Calu3 (cell line): ENCODE measurements at regions not wholly inside any gene's neighbourhood (a gene's known extent, or its start where the extent isn't known, plus 50 kb on each side); places are given as distances from the start of the nearest gene placed in this dataset.
A peak's percentile ranks its signal among the peaks of the same experiment; 100 is the strongest.

Experiments used
- BruUV-seq: library from RNA; stranded (reverse); fragments of 400-500 nt; replicated peaks from 2 replicates; lab custom pipeline; 2021; lab: Mats Ljungman, UMichigan
- CTCF ChIA-PET: fragments of 300-600 bp; sonication (Branson Sonifier 250); formaldehyde crosslinking; loops from one replicate; lab custom pipeline; 2022; ENCODE audit warnings: antibody characterized with exemption; lab: Charles Lee
- DNase-seq: peaks from one replicate; pipeline ENCODE4 v3.0.0; 2022
- H3K27ac Mint-ChIP-seq: one replicate; pipeline ENCODE4 v1.8.0; 2022; ENCODE audit warnings: mixed read lengths; ENCODE audit not compliant: unreplicated experiment
- H3K27me3 Mint-ChIP-seq: one replicate; pipeline ENCODE4 v1.8.0; 2022; ENCODE audit warnings: mixed read lengths; ENCODE audit not compliant: unreplicated experiment
- H3K36me3 Mint-ChIP-seq: one replicate; pipeline ENCODE4 v1.8.0; 2022; ENCODE audit warnings: mild to moderate bottlenecking, moderate library complexity, mixed read lengths; ENCODE audit not compliant: insufficient read depth, unreplicated experiment
- H3K4me1 Mint-ChIP-seq: one replicate; pipeline ENCODE4 v1.8.0; 2022; ENCODE audit warnings: mild to moderate bottlenecking, low read depth, mixed read lengths; ENCODE audit not compliant: unreplicated experiment
- H3K4me3 Mint-ChIP-seq: one replicate; pipeline ENCODE4 v1.8.0; 2022; ENCODE audit warnings: mild to moderate bottlenecking, low read depth, moderate library complexity, mixed read lengths; ENCODE audit not compliant: unreplicated experiment
- H3K9me3 Mint-ChIP-seq: one replicate; pipeline ENCODE4 v1.8.0; 2022; ENCODE audit warnings: low read depth, mixed read lengths; ENCODE audit not compliant: unreplicated experiment
- intact Hi-C: fragments of 100-400 bp; cut with micrococcal nuclease; formaldehyde crosslinking; loops from one replicate; pipeline ENCODE4 v1.10.0; 2022; ENCODE audit not compliant: unreplicated experiment
- TF ChIP-seq, protein P1 (sequence below): fragments of 200-600 bp; IDR thresholded peaks from one replicate; pipeline ENCODE4 v1.8.0; 2022; ENCODE audit warnings: antibody characterized with exemption; ENCODE audit not compliant: unreplicated experiment

DNA sequence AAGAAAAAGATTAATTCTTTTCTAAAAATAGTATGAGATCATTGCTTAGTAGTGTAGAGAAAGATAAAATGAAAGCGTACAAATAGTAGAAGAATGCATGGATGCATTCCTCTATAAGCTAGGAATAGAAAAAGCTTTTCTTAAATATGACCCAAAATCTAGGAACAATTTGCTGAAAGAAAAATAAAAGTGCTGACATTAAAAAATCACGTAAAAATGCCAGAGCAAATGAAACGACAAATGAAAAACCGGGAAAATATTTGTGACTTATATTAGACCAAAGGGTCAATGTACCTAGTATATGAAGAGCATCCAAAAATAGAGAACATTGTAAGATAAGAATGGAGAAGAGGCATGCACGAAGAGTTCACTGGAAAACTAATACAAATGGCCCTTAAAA, 149.5 kb upstream of the MON1B start:
- Mint-ChIP-seq H3K27ac (no peak overlapping the region), H3K27me3 (no peaks in the 10 kb centered on the region), H3K4me3 (no peak overlapping the region), H3K4me1 (no peaks in the 10 kb centered on the region), H3K36me3 (no peaks in the 10 kb centered on the region), H3K9me3 (no peaks in the 10 kb centered on the region)
- DNase-seq, result no peak
- BruUV-seq, result no TSS peak
- CTCF ChIA-PET, result no interaction called here
- intact Hi-C loops, result loop anchor here (5.0 kb wide), 1 partner anchor 389 kb away; no protein-coding TSS in a partner anchor
- TF ChIP-seq, protein P1, sequence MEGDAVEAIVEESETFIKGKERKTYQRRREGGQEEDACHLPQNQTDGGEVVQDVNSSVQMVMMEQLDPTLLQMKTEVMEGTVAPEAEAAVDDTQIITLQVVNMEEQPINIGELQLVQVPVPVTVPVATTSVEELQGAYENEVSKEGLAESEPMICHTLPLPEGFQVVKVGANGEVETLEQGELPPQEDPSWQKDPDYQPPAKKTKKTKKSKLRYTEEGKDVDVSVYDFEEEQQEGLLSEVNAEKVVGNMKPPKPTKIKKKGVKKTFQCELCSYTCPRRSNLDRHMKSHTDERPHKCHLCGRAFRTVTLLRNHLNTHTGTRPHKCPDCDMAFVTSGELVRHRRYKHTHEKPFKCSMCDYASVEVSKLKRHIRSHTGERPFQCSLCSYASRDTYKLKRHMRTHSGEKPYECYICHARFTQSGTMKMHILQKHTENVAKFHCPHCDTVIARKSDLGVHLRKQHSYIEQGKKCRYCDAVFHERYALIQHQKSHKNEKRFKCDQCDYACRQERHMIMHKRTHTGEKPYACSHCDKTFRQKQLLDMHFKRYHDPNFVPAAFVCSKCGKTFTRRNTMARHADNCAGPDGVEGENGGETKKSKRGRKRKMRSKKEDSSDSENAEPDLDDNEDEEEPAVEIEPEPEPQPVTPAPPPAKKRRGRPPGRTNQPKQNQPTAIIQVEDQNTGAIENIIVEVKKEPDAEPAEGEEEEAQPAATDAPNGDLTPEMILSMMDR, result no peak

GRCh38 chr16:77043076-77043475, 147.9 kb upstream of the MON1B start:
- H3K4me1 Mint-ChIP-seq, result no peaks in the 10 kb centered on the region
- BruUV-seq, result no TSS peak
- CTCF ChIA-PET, result no interaction called here

DNA sequence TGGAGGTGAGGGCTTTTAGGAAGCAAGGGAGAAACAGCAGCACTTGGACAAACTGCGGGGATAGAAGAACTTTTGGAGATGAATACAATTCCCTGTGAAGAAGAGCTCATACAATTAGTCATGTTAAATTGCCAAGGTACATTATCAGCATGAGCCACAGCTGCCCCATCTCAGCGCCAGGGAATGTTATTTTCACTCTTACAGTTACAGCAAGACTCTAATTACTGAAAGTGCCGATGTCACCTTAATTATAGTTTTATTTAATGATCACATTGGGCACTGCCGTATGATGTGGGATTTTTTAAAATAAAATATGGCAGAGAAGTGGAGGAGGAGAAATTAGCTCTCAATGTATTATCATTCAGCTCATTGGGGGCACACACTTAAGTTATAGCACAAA, 144.8 kb upstream of the MON1B start:
- intact Hi-C loops, result no loop called here
- DNase-seq, result no peak
- Mint-ChIP-seq H3K4me3 (no peak overlapping the region), H3K27ac (no peak overlapping the region), H3K9me3 (no peaks in the 10 kb centered on the region), H3K4me1 (no peaks in the 10 kb centered on the region), H3K27me3 (no peaks in the 10 kb centered on the region), H3K36me3 (no peaks in the 10 kb centered on the region)
- BruUV-seq, result no TSS peak
- TF ChIP-seq, protein P1, result no peak
- CTCF ChIA-PET, result no interaction called here

More at GRCh38 chr16:77043076-77043475, 147.9 kb upstream of the MON1B start:
- no peak overlapping the region for H3K4me3 Mint-ChIP-seq
- DNase-seq, result peak; percentile 30
- TF ChIP-seq, protein P1, result peak; percentile 12
- no peaks in the 10 kb centered on the region for H3K9me3 Mint-ChIP-seq
- intact Hi-C loops, result loop anchor here (1.0 to 5.0 kb wide), 6 partner anchors 128 to 1254 kb away; no protein-coding TSS in a partner anchor
- no peak overlapping the region for H3K27ac Mint-ChIP-seq
- no peaks in the 10 kb centered on the region for H3K36me3 Mint-ChIP-seq
- H3K27me3 Mint-ChIP-seq, result no peaks in the 10 kb centered on the region

DNA sequence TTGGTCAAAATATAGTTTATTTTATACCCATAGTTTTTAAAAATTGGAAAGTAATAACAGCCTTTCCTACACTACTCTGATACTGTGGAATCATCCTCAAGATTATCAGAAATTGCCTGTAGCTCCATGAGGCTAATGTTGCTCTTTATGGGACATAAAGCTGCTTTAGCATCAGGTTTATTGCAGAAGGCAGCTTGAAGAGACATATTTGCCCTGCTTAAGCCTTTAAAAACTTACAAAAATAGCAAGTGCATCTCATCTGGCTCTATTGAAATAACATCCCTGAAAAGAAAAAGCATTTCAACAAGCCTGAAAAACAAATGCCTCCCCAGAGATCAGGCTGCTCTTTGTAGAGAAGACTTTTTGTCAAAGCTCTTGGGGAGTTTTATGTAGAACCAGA, 142.9 kb upstream of the MON1B start:
- CTCF ChIA-PET, result interaction anchor here (0.7 kb wide), 1 partner anchor 326 kb away, joined by 3 read pairs; no protein-coding TSS in a partner anchor
- no peak for DNase-seq
- TF ChIP-seq, protein P1, result no peak
- intact Hi-C loops, result loop anchor here (2.0 kb wide), 1 partner anchor 117 kb away; no protein-coding TSS in a partner anchor
- no peak overlapping the region for H3K27ac Mint-ChIP-seq
- no peaks in the 10 kb centered on the region for H3K27me3 Mint-ChIP-seq
- no peaks in the 10 kb centered on the region for H3K36me3 Mint-ChIP-seq
- no peaks in the 10 kb centered on the region for H3K4me1 Mint-ChIP-seq
- no TSS peak for BruUV-seq
- no peaks in the 10 kb centered on the region for H3K9me3 Mint-ChIP-seq
- H3K4me3 Mint-ChIP-seq, result no peak overlapping the region
